ENCODE measurements at regions not wholly inside any gene's neighbourhood (a gene's known extent, or its start where the extent isn't known, plus 50 kb on each side); places are given as distances from the start of the nearest gene placed in this dataset.

DNA sequence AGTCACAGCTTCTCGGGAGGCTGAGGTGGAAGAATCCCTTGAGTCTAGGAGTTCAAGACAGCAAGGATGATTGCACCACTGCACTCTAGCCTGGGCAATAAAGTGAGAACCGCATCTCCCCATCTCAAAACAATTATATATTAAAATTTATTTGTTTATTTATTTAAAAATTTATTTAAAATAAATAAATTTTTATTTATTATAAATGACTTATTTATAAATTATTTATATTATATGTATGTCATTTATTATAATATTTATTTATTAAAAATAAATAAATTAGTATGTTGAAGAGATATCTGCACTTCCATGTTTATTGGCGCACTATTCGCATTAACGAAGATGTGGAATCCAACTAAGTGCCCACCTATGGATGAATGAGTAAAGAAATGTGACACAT, 683.2 kb upstream of the BRINP3 start:
- TF ChIP-seq POLR2AphosphoS5 (IDR thresholded peaks at IDR 0.05; ENCODE audit: low read depth, low read length): no peak
- TF ChIP-seq POLR2A (IDR thresholded peaks at IDR 0.05; ENCODE audit: low read depth, low read length): no peak

Measured in GM12891 (cell line).